Astrocyte of the cerebellum (primary cell): ENCODE measurements at regions not wholly inside any gene's neighbourhood (a gene's known extent, or its start where the extent isn't known, plus 50 kb on each side); places are given as distances from the start of the nearest gene placed in this dataset.

Source experiments
- DNase-seq: peaks from one replicate; pipeline ENCODE4 v3.0.0-alpha.2; 2011; ENCODE audit warnings: low read depth
- H3K4me3 ChIP-seq: 2 replicates; pipeline ENCODE4 v1.5.1; 2011; ENCODE audit warnings: mild to moderate bottlenecking, low read depth, low read length, moderate library complexity
- CTCF ChIP-seq: IDR thresholded peaks from 2 replicates; pipeline ENCODE4 v1.5.1; 2012; ENCODE audit warnings: low read length, low read depth, moderate library complexity, mild to moderate bottlenecking; ENCODE audit errors: missing control alignments
- in situ Hi-C: cut with HindIII; loops from 2 replicates; pipeline ENCODE4 v1.10.0; 2017; ENCODE audit warnings: low sequenced_read_pairs

- TF ChIP-seq CTCF: no peak
- no peak overlapping the region for H3K4me3 ChIP-seq
- DNase-seq: no peak
- in situ Hi-C loops: no loop called here
Measured at GRCh38 chr5:173720953-173721600, 104.6 kb upstream of the BOD1 start.

- peak; percentile 48 for DNase-seq
- H3K4me3 ChIP-seq: no peak overlapping the region
- no peak for TF ChIP-seq CTCF
- in situ Hi-C loops: no loop called here
Measured at GRCh38 chr5:173721601-173722232, 105.3 kb upstream of the BOD1 start.

GRCh38 chr5:173726846-173727557 is 110.6 kb upstream of the BOD1 start:
- no peak overlapping the region for H3K4me3 ChIP-seq
- TF ChIP-seq CTCF: no peak
- in situ Hi-C loops: no loop called here
- peak; percentile 13 for DNase-seq

GRCh38 chr5:173727839-173728778 is 111.7 kb upstream of the BOD1 start:
- DNase-seq: no peak
- no peak for TF ChIP-seq CTCF
- H3K4me3 ChIP-seq: no peak overlapping the region
- in situ Hi-C loops: no loop called here

GRCh38 chr5:173729079-173729765 is 112.8 kb upstream of the BOD1 start:
- DNase-seq: no peak
- no peak overlapping the region for H3K4me3 ChIP-seq
- no peak for TF ChIP-seq CTCF
- in situ Hi-C loops: no loop called here
